Stimulated activated CD4-positive, alpha-beta T cell treated with anti-CD3 and anti-CD28 coated beads, Interleukin-1b, Interleukin-23, amount 100 ng/mL, for 24 hours (primary cell): ENCODE measurements at regions not wholly inside any gene's neighbourhood (a gene's known extent, or its start where the extent isn't known, plus 50 kb on each side); places are given as distances from the start of the nearest gene placed in this dataset.

Experiments used
- DNase-seq, 4 experiments: peaks; one replicate each; pipeline ENCODE4 v3.0.0-alpha.2; 2020; ENCODE audit warnings: low read depth in 4 of 4, low spot score in 1 of 4

DNA sequence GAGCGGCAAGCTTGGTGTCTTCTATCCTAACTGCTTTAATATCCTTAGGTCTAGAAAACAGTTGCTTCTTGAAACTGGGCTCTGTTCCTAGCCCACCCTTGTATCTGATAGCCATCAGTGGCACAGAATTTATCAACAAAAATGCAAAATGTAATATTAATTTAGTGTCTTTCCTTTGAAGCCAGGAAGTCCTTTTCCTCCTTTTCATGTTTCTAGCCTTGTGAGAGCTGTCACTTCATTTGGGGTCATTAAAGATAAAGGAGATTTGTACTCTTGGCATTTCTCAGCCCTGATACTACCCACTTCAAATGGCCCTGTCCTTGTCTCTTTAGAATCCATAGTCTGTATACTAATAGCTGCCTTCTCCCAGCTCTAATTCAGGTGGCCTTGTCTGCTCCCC lies 111.0 kb downstream of the GAS1 start:
- no peak for DNase-seq

GRCh38 chr9:86830356-86830755 lies 117.0 kb downstream of the GAS1 start:
- no peak for DNase-seq

DNA sequence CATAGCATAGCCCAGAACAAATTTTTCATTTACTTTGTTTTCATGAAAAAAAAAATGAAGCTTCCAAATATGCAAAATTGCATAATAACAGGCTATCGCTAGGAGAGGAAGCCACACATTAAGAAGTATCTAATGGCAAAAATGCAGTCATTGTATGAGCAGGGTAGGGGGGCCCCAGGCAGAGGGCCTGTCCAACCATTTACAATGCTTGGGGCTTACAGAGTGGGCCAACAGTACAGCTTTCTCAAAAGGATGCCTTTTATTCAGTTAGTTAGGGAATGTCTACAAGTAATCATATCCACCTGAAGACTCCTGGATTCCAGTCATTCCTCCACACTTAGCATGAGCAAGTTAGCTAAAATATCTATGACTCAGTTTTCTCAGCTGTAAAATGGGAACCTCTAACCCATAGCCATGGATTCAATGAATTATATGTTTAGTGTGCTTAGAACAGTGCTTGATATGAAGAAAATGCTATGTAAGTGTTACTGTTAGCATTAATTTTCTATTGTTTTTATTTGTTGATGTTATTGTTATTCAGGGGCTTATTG lies 117.7 kb downstream of the GAS1 start:
- no peak for DNase-seq

GRCh38 chr9:86828631-86829030 lies 118.7 kb downstream of the GAS1 start:
- no peak for DNase-seq

- no peak for DNase-seq
Measured at GRCh38 chr9:86827893-86828292, 119.4 kb downstream of the GAS1 start.

DNA sequence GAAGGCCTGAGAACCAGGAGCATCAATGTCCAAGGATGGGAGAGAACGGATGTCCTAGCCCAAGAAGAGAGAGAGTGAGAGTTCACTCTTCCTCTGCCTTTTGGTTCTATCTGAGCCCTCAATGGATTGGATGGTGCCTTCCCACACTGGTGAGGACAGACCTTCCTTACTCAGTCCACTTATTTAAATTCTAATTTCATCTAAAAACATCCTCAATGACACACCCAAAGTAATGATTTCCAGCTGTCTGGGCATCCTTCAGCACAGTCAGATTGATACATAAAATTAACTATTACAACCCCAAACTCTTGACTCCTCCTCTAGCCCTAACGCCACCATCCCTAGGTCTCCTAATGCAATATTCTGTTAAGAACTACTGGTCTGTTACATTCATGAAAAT lies 122.0 kb downstream of the GAS1 start:
- DNase-seq = no peak

GRCh38 chr9:86822006-86822801 lies 125.1 kb downstream of the GAS1 start:
- DNase-seq = no peak

GRCh38 chr9:86821006-86821845 lies 126.1 kb downstream of the GAS1 start:
- no peak for DNase-seq

- DNase-seq = no peak
Measured at GRCh38 chr9:86819552-86819951, 127.8 kb downstream of the GAS1 start.

DNA sequence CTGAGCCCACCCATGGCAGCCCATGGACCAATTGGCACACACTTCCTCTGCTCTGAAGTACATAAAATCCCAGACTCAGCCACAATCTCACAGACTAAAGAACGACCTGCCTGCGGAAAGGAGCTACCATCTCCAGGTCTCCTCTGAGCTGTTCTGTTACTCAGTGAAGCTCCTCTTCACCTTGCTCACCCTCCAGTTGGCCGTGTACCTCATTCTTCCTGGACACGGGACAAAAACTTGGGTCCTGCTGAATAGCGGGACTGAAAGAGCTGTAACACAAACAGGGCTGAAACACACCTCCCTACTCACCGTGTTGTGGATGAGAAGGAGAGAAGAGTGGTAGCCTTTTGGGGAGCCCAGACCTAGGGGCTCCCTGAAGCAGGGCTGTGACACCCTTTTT lies 128.7 kb downstream of the GAS1 start:
- DNase-seq = no peak

- DNase-seq = no peak
Measured at GRCh38 chr9:86816868-86817267, 130.4 kb downstream of the GAS1 start.

GRCh38 chr9:86816366-86816765 lies 130.9 kb downstream of the GAS1 start:
- no peak for DNase-seq

GRCh38 chr9:86812616-86813015 lies 134.7 kb downstream of the GAS1 start:
- DNase-seq = no peak

DNA sequence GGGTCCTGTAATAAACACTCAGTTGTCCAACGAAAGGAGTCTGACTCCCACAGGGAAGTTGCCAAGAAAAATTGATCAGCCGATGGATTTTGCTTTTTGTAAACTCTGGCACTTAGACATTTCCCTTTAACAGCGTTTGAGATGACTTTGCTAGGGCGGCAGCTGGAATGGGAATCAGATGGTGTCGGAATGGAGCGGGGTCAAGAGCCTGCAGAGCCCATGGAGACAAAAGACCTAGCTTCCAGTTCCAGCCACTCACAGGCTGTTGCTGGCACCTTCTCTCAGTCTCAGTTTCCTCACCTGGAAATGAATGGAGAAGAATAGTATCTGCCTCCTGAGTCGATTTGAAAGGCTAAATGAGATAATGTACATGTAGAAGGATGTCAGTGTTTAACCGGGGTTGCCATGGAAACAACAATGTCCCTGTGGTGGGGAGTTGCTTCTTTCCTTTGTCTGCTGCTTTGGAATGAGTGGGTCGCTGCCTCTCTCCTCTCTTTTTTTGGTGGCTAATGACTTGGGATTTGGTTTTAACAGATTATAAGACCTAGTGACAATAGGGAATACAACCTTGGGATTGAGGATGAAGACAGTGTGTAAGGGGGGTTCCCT lies 137.4 kb downstream of the GAS1 start:
- no peak for DNase-seq

DNA sequence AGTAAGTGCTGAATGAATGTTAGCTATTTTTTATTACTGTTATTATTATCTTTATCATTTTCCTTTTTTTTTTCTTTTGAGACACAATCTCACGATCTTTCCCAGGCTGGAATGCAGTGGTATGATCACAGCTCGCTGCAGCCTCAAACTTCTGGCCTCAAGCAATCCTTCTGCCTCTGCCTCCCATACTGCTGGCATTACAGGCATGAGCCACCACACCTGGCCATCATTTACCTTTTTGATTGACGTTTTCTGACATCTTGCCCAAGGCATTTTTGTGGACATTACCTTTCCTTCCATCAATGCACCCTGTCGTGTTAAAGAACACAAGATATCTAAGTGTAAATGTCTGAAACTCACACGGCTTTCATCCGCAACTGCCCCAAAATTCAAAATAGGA lies 138.2 kb downstream of the GAS1 start:
- no peak for DNase-seq

GRCh38 chr9:86807367-86807976 lies 139.8 kb downstream of the GAS1 start:
- no peak for DNase-seq

GRCh38 chr9:86804011-86804410 lies 143.3 kb downstream of the GAS1 start:
- DNase-seq = no peak

- DNase-seq = no peak
Measured at GRCh38 chr9:86802900-86803673, 144.2 kb downstream of the GAS1 start.

DNA sequence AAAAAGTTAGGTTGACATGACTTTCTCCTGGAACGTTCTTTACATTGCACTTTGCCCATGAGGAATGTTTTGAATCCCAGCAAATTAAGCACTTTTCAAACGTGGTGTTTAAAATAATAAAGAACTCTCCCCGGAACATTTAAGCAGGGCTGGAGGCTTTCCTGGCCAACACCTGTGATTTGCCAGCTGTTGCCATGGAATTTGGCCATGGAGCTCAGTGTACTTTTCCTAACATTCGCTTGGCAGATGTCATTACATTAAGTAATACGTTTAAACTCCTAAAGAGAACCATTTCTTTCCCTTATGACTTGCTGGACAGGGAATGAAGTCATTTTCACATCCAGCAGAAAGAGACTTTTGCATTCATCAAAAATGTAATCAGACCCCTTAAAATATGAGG lies 146.1 kb downstream of the GAS1 start:
- no peak for DNase-seq

GRCh38 chr9:86800681-86801080 lies 146.6 kb downstream of the GAS1 start:
- no peak for DNase-seq

DNA sequence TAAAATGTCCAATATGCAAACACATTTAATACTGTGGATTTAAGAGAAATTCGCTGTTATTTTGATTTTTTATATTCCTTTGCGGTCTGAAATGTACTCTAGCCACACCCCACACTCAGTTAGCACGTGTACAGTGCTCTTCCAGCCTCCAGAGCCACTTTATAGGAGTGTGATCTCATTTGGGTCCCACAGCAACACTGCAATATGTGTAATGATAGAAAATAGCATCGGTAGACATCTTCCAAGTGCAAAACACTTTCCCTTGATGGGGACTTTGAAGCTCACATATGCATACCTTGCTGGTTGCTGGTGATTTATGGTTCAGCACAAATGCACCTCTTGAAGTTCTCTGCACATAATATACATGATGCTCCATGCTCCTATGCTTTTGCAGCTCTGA lies 148.3 kb downstream of the GAS1 start:
- no peak for DNase-seq
